ENCODE measurements at regions not wholly inside any gene's neighbourhood (a gene's known extent, or its start where the extent isn't known, plus 50 kb on each side); places are given as distances from the start of the nearest gene placed in this dataset.

DNA sequence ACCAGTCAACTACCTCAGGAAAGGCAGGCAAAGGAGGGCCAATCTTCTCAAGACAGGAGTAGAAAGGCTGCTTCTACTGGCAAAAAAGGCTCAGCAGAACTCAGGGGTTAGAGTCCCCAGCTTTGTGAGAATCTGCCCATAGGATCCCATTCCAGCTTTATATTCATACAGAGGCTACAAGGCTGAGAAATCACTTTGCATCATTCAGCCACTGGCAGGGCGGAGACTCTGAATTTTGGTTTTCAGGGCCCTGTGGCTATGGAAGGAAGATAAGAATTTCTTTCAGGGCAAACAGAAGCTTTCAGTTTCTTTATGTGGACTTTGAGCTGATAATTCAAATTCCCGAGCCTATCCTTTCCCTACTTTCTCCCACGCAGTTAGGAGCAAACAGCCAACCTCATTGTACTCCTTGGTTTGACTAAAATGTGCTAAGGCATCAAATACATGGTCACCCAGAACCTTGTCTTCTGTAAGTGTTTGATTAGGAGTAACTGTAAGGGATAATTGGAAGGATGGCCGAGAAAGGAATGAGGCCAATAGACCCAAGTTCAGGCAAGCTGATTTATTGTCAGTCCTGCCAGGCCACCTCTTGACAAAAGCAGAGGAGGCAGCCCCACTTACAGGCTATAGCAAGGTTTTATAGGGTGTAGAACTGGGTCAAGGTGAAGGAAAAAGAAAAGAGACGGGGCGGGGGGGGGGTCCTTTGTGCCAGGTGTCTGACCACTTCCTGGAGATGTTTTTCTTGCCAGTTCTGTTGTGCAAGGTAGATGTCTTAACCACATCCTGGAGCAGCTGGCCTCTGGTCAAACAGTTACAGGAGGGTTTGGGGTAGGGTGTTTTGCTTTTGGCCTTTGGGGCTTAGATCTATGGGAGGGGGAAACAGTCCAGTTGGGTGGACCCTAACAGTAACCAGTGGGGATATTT is 165.3 kb upstream of the PPP1R2C start:
- intact Hi-C loops (cut with micrococcal nuclease), result no loop called here
- ATAC-seq, result no peak
- no peak for DNase-seq

DNA sequence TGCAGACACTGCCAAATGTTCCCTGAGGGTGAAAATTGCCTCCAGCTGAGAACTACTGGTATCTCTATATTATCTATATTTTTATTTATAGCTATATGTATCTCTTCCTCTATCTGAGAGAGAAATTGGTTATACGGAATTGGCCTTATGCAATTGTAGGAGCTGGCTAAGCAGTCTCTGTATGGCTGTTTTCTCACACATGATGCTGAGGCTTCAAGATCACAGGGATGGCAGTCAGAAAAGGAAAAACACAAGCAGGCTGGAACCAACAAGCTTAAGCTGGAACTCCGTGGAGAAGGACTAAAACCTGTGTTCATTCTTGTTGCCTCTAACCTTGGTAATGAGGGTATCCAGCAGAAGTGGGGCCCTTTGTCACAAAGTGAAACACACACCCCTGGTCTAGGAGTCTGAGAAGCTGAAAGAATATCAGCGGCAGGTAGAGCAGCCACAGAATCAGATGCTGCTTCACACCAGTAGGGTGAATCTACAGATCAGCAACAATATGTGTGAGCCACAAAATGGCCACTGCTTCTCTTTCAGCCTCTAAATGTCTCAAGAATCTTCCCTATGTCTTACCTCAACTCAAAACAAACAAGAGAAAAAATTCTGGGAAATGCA is 166.5 kb upstream of the PPP1R2C start:
- DNase-seq (no peak), ATAC-seq (no peak)
- intact Hi-C loops (cut with micrococcal nuclease), result no loop called here

DNA sequence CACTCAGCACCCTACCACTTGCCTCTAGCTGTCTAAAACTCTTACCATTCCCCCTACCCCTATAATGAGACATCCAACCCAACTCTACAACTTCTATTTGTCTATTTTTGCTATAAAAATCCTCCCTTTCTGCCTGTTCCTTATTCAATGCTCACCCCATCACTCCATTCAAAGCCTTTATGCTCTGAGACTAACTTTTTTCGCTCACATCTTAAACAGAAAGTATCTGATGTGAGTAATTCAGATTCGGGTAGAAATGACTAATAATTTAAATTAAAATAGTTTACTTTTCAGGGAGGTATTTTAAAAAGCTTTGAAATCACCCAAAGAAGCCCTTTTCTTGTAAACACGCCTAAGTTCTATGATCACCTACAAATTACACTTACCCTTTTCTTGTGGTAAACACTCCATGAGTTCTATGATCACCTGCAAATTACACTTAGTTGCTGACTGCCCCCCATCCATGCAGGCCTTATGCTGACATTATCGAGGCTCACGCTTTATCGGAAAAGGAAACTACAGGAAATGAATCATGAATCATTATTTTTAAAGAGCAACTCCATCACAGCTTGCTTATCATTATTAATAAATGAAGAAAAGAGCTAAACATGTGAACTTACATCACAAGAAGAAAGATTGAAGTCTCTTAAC is 168.7 kb upstream of the PPP1R2C start:
- ATAC-seq (no peak), DNase-seq (no peak)
- intact Hi-C loops (cut with micrococcal nuclease), result no loop called here

DNA sequence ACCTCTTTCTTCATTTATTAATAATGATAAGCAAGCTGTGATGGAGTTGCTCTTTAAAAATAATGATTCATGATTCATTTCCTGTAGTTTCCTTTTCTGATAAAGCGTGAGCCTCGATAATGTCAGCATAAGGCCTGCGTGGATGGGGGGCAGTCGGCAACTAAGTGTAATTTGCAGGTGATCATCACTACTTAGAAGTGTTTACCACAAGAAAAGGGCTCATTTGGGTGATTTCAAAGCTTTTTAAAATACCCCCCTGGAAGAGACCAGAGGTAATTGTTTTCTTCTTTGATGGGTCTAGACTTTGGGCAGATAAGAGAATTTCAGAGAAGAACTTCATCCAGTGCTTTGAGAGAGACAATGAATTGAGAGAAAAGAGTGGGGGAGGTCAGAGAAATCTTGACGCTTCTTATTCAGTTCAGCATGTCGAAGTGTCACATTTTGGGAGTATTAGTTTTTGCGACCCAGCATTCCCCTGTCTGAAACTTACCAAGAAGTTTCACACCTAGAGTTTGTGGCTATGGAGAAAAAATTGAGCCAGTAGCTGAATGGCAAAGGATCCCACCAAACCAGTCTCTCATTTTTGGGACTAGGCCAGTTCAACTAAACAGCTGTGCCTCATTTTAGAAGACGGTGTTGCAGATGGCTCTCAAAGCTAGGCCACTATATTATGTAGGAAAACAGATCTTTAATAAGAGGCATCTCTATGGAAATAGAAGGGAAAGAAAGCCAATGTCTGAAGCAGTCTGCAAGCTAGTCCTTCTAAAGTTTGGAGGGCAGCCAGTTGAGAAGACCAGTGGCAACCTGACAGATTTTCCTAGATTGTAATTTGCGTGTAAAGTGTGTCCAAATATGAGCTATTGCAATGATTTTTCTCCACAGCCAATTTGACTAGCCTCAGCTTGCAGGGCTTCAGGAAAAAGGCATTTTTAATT is 171.0 kb upstream of the PPP1R2C start:
- intact Hi-C loops (cut with micrococcal nuclease), result no loop called here
- no peak for DNase-seq
- peak; percentile 37 for ATAC-seq

DNA sequence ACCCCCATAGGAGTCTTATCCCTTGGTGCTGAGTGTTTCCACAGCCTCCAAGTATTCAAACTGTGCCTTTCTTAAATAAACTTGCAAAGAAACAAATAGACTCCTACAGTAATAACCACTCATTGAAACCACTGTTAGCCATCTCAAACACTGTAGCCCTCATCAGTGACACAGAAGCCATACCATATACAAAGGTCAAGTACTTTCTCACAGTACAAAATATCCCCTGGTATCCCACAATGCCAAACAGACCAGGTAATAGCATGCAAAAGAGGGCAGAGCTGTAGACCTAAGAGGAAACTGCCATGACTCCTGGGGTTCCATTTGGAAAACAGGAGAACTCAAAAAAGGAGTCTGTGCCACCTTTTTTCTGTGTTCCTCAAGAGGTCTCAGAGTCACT is 173.8 kb upstream of the PPP1R2C start:
- no peak for DNase-seq
- ATAC-seq, result no peak
- intact Hi-C loops (cut with micrococcal nuclease), result no loop called here

DNA sequence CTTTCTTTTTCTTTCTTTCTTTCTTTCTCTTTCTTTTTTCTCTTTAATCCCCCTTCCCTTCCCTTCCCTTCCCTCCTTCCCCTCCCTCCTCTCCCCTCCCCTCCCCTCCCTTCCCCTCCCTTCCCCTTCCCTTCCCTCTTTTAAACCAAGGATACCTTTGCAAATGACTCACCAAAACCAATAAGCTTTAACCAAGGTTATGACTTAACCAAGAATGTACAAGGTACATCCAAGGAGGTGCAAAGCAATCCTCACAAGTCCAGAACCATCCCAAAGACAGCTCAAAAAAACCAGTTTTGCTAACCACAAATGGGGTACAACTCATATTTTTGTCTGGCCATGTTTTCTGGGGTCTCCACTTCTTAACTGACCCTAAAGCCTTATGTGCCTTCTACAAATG is 174.7 kb upstream of the PPP1R2C start:
- ATAC-seq (no peak), DNase-seq (no peak)
- intact Hi-C loops (cut with micrococcal nuclease), result no loop called here

DNA sequence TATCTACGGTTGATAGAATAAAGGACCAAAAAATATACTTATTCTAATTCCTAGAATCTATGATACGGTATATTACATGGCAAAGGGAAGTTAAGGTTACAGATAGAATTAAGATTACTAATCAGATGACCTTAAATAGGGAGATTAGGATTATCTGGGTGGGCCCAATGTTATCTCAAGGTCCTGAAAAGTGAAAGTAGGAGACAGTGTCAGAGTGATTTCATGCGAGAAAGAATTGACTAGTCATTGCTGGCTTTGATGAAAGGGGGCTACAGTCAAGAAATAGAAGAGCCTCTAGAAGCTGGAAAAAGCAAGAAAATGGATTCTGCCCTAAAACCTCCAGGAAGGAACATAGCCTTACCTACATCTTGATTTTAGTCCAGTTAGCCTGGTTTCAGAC is 176.9 kb upstream of the PPP1R2C start:
- DNase-seq (no peak), ATAC-seq (no peak)
- intact Hi-C loops (cut with micrococcal nuclease), result no loop called here

DNA sequence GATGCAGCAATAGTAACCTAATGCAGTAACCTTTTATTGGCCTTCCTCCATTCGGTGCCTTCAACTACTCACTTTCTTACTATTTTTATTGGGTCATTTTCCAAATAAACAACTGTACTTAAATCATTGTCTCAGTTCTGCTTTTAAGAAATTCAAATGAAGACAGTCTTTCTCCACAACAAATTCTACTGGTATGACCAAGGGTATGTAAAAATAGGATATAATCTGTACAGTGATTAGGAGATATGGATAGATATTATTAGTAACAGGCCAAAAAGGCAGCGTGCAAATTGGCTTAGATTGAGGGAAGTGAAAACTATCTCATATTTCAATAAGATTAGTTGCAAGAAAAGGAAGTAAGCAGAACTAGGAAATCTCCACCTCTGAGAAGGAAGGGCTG is 177.4 kb upstream of the PPP1R2C start:
- no peak for DNase-seq
- intact Hi-C loops (cut with micrococcal nuclease), result no loop called here
- ATAC-seq, result no peak

DNA sequence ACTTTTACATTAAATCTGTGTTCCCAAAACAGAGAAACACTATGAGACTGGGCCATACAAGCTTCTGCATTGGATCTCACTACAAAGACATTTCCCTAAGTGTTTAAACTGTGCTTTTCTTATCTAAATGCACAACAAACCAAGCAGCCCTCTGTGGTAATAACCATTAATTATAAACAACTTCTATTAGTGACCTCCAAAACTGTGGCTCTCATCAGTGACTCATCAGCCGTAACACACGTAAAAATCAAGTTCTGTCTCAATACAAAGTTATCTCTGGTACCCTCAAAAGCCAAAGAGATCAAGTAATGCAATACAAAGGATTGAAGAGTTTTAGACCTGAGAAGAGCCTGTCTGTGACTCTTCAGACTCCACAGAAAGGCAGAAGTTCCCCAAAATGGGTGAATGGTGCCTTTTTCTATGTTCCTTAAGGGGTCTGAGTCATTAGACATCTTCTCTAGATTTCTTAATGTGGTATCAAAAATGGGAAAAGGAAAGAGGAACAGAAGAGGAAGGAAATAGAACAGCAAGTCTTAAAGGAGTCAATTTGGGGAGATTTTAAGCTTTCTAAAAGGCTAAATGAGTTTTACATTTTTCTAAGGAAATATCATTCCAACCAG is 189.8 kb upstream of the PPP1R2C start:
- DNase-seq (no peak), ATAC-seq (no peak)
- intact Hi-C loops (cut with micrococcal nuclease), result no loop called here

DNA sequence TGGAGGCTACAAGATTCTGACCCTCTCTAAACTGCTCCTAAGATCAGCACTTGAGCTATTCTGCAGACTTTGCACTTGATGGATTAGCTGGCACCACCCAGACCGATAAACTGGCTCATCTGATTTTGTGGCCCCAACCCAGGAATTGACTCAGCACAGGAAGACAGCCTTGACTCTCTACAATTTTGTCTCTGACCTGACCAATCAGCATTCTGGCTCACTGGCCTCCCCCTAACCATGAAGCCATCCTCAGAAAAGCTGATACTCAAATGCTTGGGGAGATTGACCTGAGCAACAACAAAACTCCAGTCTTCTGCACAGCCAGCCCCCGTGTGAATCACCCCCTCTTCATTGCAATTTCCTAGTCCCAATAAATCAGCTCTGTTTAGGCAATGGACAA is 195.4 kb upstream of the PPP1R2C start:
- DNase-seq (no peak), ATAC-seq (no peak)
- intact Hi-C loops (cut with micrococcal nuclease), result no loop called here

DNA sequence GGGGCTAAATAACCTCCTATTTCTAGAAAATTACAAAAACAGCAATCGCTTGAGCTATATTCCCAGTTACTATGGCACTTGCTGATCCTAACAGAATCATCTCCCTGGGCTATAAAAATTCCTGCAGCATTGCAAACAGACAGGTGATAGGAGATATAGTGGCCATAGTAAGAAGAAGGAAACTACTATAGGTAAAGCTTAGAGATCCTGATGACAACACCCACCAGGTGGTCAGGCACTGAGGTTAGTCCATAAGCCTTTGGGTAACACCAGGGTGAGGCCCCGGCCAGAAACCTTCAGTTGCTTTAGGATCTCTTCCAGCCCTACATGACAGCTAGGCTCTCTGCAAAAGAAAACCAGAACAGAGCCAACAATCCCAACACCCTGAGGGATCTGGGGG is 197.9 kb upstream of the PPP1R2C start:
- ATAC-seq, result no peak
- intact Hi-C loops (cut with micrococcal nuclease), result no loop called here
- DNase-seq, result no peak

DNA sequence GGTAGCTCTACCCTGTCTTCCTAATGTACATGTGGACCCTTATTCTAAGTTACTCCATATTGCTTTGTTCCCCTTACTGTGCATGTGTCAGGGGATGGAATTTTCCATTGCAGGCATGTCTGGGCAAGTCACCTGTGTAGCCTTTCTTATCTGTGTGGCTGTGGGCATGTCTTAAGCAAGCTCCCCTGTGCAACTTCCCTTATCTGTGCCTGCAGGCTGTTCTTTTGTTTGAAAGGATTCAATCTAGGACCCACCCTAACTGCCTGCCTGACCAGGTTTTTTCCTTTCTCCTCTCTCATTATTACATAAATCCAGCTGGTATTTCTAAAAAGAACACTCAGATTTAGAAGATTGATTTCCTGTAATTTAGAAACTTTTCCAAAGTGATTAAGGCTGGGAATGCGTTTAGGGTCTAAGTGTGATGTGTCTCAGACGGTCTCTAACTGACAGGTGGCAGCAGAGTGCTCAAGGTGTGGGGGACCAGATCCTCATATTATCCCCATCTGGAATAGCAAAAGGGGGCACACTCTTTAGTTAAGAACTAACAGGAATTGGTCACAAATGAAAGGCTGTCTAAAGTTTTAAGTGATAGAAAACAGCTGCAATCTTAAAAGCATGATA is 198.9 kb upstream of the PPP1R2C start:
- ATAC-seq (no peak), DNase-seq (no peak)
- intact Hi-C loops (cut with micrococcal nuclease), result no loop called here

DNA sequence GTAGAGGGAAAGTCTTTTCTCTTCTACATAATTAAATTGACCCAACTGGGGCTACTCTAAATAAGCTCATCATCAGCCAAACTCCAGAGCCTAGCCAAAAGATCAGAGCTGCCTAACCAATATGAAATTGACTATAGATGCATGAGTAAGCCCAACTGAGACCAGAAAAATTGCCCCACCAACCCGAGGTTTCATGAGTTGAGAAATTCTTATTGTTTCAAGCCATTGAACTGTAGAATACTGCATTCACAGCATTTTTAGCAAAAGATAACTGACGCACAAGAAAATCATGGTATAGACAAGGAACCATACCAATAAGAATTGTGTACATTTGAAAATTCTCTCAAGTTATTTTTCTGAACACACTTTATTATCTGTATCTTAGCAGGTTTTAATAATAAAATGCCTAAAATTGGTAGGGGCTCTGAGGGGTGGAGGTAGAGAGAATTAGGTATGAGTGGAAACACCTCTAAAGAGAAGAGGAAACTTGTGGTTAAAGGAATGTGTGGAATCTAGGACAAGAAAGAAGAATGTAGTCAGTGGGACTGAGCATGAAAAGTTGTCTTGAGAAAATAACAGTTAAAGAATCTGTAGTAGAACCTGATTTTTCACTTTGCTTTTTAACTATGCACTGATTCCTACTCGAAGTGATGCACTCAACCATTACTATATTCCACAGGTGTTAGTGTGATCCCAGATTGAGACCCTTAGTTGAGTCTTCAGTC is 200.9 kb upstream of the PPP1R2C start:
- intact Hi-C loops (cut with micrococcal nuclease), result no loop called here
- no peak for ATAC-seq

DNA sequence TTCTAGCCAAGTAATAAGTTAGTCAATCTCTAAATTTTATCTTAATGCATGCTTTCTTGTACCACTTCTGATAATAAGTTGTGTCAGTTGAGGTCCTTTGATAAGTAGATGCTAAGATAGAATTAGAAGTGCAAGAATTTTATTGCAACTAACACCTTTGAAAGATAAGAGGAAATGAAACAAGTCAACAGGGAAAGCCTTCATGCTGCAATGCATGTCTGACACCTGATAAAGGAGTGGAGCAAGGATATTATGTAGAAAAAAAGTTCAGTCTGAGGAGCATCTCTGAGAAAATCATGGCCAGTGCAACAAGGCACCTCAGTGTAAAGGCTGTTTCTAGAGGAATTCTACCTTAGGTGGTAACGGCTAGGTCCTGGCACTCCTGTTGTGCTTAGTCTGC is 210.7 kb upstream of the PPP1R2C start:
- ATAC-seq, result no peak
- intact Hi-C loops (cut with micrococcal nuclease), result no loop called here
- no peak for DNase-seq

More for the DNA sequence above, 200.9 kb upstream of the PPP1R2C start:
- DNase-seq, result no peak

DNA sequence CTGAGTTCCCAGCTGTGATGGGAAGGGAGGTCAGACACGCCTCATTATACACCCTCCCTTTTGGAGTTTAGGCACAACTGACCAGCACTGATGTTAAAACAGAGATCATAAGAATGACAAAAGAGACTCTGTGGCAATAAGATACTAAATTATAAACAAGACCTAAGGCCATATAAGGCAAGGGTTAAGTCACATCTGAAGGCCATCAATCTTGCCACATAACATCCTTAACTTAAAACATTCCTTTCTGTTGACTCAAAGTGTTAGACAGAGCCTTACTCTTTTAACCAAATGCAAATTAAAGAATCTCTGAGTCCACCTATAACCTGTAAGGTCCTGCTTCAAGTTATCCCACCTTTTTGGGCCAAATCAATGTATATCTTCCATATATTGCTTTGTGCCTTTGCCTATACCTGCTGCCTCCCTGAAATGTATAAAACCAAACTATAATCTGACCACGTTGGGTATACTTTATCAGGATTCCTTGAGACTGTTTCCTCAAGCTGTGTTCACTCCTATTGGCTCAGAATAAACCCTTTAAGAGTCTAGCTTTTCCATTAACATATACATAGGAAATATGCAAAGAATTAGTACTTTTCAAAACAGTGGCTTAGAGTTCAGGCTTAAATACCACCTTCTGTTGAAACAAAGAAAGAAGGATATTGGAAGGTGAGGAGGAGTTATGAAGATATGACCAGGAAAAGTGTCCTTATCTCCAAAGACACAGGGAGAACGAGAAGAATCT is 214.4 kb upstream of the PPP1R2C start:
- intact Hi-C loops (cut with micrococcal nuclease), result no loop called here
- no peak for ATAC-seq
- DNase-seq, result no peak

DNA sequence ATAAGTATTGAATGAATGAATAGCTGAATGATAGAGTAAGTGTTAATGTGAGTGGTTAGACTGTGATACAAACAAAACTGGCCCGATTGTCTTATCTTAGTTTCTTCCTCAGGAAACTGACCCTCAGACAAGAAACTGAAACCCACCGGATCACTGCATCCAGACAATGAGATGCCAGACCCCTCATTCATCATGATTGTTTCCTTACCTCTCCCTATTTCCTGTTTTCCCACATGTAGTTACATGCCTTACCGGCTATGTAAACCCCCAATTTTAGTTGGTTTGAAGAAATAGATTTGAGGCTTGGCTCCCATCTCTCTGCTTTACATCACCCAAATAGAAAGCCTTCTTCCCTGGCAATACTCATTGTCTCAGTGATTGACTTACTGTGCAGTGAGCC is 218.9 kb upstream of the PPP1R2C start:
- ATAC-seq (no peak), DNase-seq (no peak)
- intact Hi-C loops (cut with micrococcal nuclease), result no loop called here

DNA sequence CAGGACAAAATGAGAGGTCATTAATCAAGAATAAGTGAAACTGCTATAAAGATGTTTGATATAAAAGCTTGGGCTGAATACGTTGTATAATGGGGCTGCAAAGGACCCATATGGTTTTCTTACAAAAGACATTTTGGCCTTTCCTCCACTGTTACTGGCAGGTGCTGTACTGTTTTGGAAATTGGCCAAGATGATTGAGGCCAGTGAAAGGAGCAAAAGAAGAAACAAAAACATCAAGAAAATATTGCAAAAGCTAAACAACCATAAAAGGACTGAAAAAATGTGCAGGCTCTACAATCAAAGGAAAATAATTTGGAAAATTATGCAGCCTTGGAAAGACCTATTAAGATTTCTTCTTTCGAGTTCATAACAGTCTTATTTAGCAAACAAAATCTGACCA is 222.2 kb upstream of the PPP1R2C start:
- ATAC-seq, result no peak
- no peak for DNase-seq
- intact Hi-C loops (cut with micrococcal nuclease), result no loop called here
